ENCODE measurements at regions not wholly inside any gene's neighbourhood (a gene's known extent, or its start where the extent isn't known, plus 50 kb on each side); places are given as distances from the start of the nearest gene placed in this dataset.
"Not testable (repeated sequence)": the region's sequence is repeated elsewhere in the genome, so short reads cannot be mapped to it uniquely, and the experiment has no call there.

GRCh38 chrX:137143864-137144263, 110.1 kb upstream of the GPR101 start:
- H3K4me3 ChIP-seq (replicated peaks; ENCODE audit: low read depth, low read length) = no peak overlapping the region
- H3K27me3 ChIP-seq (replicated peaks; ENCODE audit: control insufficient read depth, insufficient read depth, low read length) = no peaks in the 10 kb centered on the region; the same call in 1 of the 2 replicates
- TF ChIP-seq CTCF (IDR thresholded peaks at IDR 0.05; ENCODE audit: insufficient read depth, low read length, poor library complexity, severe bottlenecking) = no peak
- no peaks in the 10 kb centered on the region for H3K36me3 ChIP-seq (ENCODE audit: control insufficient read depth, insufficient read depth, low read length)
- no peak for DNase-seq (ENCODE audit: extremely low read depth, insufficient read length)

- H3K36me3 ChIP-seq (ENCODE audit: control insufficient read depth, insufficient read depth, low read length); H3K27me3 ChIP-seq (replicated peaks; ENCODE audit: control insufficient read depth, insufficient read depth, low read length); DNase-seq (ENCODE audit: extremely low read depth, insufficient read length); H3K4me3 ChIP-seq (replicated peaks; ENCODE audit: low read depth, low read length): not testable (repeated sequence)
Measured at GRCh38 chrX:137122651-137123050, 88.9 kb upstream of the GPR101 start.

- H3K36me3 ChIP-seq (ENCODE audit: control insufficient read depth, insufficient read depth, low read length) = no peaks in the 10 kb centered on the region
- H3K4me3 ChIP-seq (replicated peaks; ENCODE audit: low read depth, low read length) = no peak overlapping the region
- no peak for DNase-seq (ENCODE audit: extremely low read depth, insufficient read length)
- no peak for TF ChIP-seq CTCF (IDR thresholded peaks at IDR 0.05; ENCODE audit: insufficient read depth, low read length, poor library complexity, severe bottlenecking)
- H3K27me3 ChIP-seq (replicated peaks; ENCODE audit: control insufficient read depth, insufficient read depth, low read length) = no peaks in the 10 kb centered on the region
Measured at GRCh38 chrX:137119049-137119448, 85.3 kb upstream of the GPR101 start.

- no peak for DNase-seq (ENCODE audit: extremely low read depth, insufficient read length)
- Histone ChIP-seq H3K27me3 (replicated peaks; ENCODE audit: control insufficient read depth, insufficient read depth, low read length) (no peaks in the 10 kb centered on the region), H3K4me3 (replicated peaks; ENCODE audit: low read depth, low read length) (no peak overlapping the region), H3K36me3 (ENCODE audit: control insufficient read depth, insufficient read depth, low read length) (no peaks in the 10 kb centered on the region)
- no peak for TF ChIP-seq CTCF (IDR thresholded peaks at IDR 0.05; ENCODE audit: insufficient read depth, low read length, poor library complexity, severe bottlenecking)
Measured at GRCh38 chrX:137118536-137118935, 84.7 kb upstream of the GPR101 start.

- DNase-seq (ENCODE audit: extremely low read depth, insufficient read length) = no peak
- no peak overlapping the region for H3K4me3 ChIP-seq (replicated peaks; ENCODE audit: low read depth, low read length)
- H3K27me3 ChIP-seq (replicated peaks; ENCODE audit: control insufficient read depth, insufficient read depth, low read length) = no peaks in the 10 kb centered on the region
- H3K36me3 ChIP-seq (ENCODE audit: control insufficient read depth, insufficient read depth, low read length) = no peaks in the 10 kb centered on the region
- TF ChIP-seq CTCF (IDR thresholded peaks at IDR 0.05; ENCODE audit: insufficient read depth, low read length, poor library complexity, severe bottlenecking) = no peak
Measured at GRCh38 chrX:137118136-137118535, 84.3 kb upstream of the GPR101 start.

GRCh38 chrX:137107877-137108276, 74.1 kb upstream of the GPR101 start:
- not testable (repeated sequence) for DNase-seq (ENCODE audit: extremely low read depth, insufficient read length); H3K36me3 ChIP-seq (ENCODE audit: control insufficient read depth, insufficient read depth, low read length); H3K27me3 ChIP-seq (replicated peaks; ENCODE audit: control insufficient read depth, insufficient read depth, low read length); H3K4me3 ChIP-seq (replicated peaks; ENCODE audit: low read depth, low read length)

- Histone ChIP-seq H3K4me3 (replicated peaks; ENCODE audit: low read depth, low read length) (no peak overlapping the region), H3K36me3 (ENCODE audit: control insufficient read depth, insufficient read depth, low read length) (no peaks in the 10 kb centered on the region), H3K27me3 (replicated peaks; ENCODE audit: control insufficient read depth, insufficient read depth, low read length) (no peaks in the 10 kb centered on the region)
- no peak for DNase-seq (ENCODE audit: extremely low read depth, insufficient read length)
- no peak for TF ChIP-seq CTCF (IDR thresholded peaks at IDR 0.05; ENCODE audit: insufficient read depth, low read length, poor library complexity, severe bottlenecking)
Measured at GRCh38 chrX:137101273-137101990, 67.6 kb upstream of the GPR101 start.
